H1 (cell line): ENCODE measurements at regions not wholly inside any gene's neighbourhood (a gene's known extent, or its start where the extent isn't known, plus 50 kb on each side); places are given as distances from the start of the nearest gene placed in this dataset.

ENCODE experiments used
- EZH2 ChIP-seq: fragments of 200-600 bp; sonication (generic); IDR thresholded peaks from 2 replicates; pipeline ENCODE4 v1.7.1; 2012; ENCODE audit warnings: low read depth, mild to moderate bottlenecking, moderate library complexity, low read length, inconsistent platforms; ENCODE audit not compliant: severe bottlenecking
- MAFK ChIP-seq: IDR thresholded peaks from 2 replicates; pipeline ENCODE4 v1.6.1; 2012; ENCODE audit warnings: low read depth, mild to moderate bottlenecking, improper control_type of control experiment, low read length
- TF ChIP-seq, protein P1 (sequence below): IDR thresholded peaks from 2 replicates; pipeline ENCODE4 v1.6.1; 2011; ENCODE audit warnings: low read length, improper control_type of control experiment
- TF ChIP-seq, protein P2 (sequence below), 3 experiments: IDR thresholded peaks; 1 replicate in 2 of 3; 2 replicates in 1 of 3; pipeline versions ENCODE4 v1.5.1 to v1.6.1; 2011; ENCODE audit warnings: low read length in 3 of 3, mild to moderate bottlenecking in 3 of 3, inconsistent platforms in 2 of 3, low read depth in 1 of 3, moderate library complexity in 1 of 3; ENCODE audit not compliant: insufficient read depth in 1 of 3; ENCODE audit errors: control extremely low read depth in 1 of 3

DNA sequence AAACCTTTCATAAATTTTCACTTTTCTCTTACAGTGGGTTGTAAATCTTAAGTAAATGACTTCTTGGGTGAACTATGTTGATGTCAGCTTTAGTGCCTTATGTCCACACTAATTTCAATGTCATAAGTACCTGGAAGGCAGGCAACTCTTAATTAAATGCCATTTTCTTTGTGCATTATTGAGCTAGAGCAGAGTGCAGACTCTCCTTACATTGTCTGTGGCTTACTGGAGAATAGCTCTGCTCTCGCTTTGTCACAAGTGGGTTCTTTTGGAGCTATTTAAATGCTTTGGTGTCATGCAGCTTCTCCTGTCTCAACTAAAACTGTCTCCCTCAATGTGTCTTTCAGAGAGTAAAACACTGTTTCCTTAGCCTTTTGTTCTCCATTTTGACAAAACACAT, 411.6 kb downstream of the STIM2 start:
- no peak for TF ChIP-seq EZH2
- TF ChIP-seq, protein P1, sequence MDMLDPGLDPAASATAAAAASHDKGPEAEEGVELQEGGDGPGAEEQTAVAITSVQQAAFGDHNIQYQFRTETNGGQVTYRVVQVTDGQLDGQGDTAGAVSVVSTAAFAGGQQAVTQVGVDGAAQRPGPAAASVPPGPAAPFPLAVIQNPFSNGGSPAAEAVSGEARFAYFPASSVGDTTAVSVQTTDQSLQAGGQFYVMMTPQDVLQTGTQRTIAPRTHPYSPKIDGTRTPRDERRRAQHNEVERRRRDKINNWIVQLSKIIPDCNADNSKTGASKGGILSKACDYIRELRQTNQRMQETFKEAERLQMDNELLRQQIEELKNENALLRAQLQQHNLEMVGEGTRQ = no peak
- TF ChIP-seq MAFK = no peak
- TF ChIP-seq, protein P2, sequence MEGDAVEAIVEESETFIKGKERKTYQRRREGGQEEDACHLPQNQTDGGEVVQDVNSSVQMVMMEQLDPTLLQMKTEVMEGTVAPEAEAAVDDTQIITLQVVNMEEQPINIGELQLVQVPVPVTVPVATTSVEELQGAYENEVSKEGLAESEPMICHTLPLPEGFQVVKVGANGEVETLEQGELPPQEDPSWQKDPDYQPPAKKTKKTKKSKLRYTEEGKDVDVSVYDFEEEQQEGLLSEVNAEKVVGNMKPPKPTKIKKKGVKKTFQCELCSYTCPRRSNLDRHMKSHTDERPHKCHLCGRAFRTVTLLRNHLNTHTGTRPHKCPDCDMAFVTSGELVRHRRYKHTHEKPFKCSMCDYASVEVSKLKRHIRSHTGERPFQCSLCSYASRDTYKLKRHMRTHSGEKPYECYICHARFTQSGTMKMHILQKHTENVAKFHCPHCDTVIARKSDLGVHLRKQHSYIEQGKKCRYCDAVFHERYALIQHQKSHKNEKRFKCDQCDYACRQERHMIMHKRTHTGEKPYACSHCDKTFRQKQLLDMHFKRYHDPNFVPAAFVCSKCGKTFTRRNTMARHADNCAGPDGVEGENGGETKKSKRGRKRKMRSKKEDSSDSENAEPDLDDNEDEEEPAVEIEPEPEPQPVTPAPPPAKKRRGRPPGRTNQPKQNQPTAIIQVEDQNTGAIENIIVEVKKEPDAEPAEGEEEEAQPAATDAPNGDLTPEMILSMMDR (IDR thresholded peaks at IDR 0.05; ENCODE audit: control extremely low read depth in 1 of 3, insufficient read depth in 1 of 3, low read depth in 1 of 3, low read length in 3 of 3) = no peak
